ENCODE measurements at regions not wholly inside any gene's neighbourhood (a gene's known extent, or its start where the extent isn't known, plus 50 kb on each side); places are given as distances from the start of the nearest gene placed in this dataset.
A peak's percentile ranks its signal among the peaks of the same experiment; 100 is the strongest.

GRCh38 chr2:3129867-3130266 is 247.8 kb downstream of the EIPR1 start:
- Histone ChIP-seq H3K4me3 (no peak overlapping the region), H3K4me1 (no peaks in the 10 kb centered on the region), H3K36me3 (no peaks in the 10 kb centered on the region), H3K27ac (no peak overlapping the region), H3K9me3 (no peaks in the 10 kb centered on the region), H3K27me3 (no peaks in the 10 kb centered on the region)
- ATAC-seq, result no peak
- TF ChIP-seq CTCF (IDR thresholded peaks at IDR 0.05), result no peak
- TF ChIP-seq POLR2A (IDR thresholded peaks at IDR 0.05), result no peak
- intact Hi-C loops (cut with DNase I), result no loop called here
- peak in 2 of 3 donors; percentile 12 to 34 for DNase-seq
- WGBS (ENCODE audit: insufficient coverage, low coverage, low lambda C conversion rate, missing lambda C conversion rate), result 75% methylated on average over 2 of the region's 6 CpGs

- no peak for ATAC-seq
- H3K4me3 ChIP-seq, result no peak overlapping the region
- intact Hi-C loops (cut with DNase I), result no loop called here
- no peaks in the 10 kb centered on the region for H3K27me3 ChIP-seq
- no peak for DNase-seq
- TF ChIP-seq POLR2A (IDR thresholded peaks at IDR 0.05) (no peak), CTCF (IDR thresholded peaks at IDR 0.05) (no peak)
- no peaks in the 10 kb centered on the region for H3K4me1 ChIP-seq
- H3K36me3 ChIP-seq, result no peaks in the 10 kb centered on the region
- H3K27ac ChIP-seq, result no peak overlapping the region
- H3K9me3 ChIP-seq, result no peaks in the 10 kb centered on the region
- 95% methylated on average over 6 of the region's 7 CpGs for WGBS (ENCODE audit: insufficient coverage, low coverage, low lambda C conversion rate, missing lambda C conversion rate)
Measured at GRCh38 chr2:3128786-3129185, 248.8 kb downstream of the EIPR1 start.

GRCh38 chr2:3127710-3128109 is 249.9 kb downstream of the EIPR1 start:
- Histone ChIP-seq H3K4me3 (no peak overlapping the region), H3K4me1 (no peaks in the 10 kb centered on the region), H3K27me3 (no peaks in the 10 kb centered on the region), H3K27ac (no peak overlapping the region), H3K9me3 (no peaks in the 10 kb centered on the region), H3K36me3 (no peaks in the 10 kb centered on the region)
- DNase-seq, result peak in 2 of 3 donors; percentile 24 to 25
- WGBS (ENCODE audit: insufficient coverage, low coverage, low lambda C conversion rate, missing lambda C conversion rate), result 42% methylated on average over 5 of the region's 5 CpGs
- no peak for TF ChIP-seq CTCF (IDR thresholded peaks at IDR 0.05)
- TF ChIP-seq POLR2A (IDR thresholded peaks at IDR 0.05), result no peak
- intact Hi-C loops (cut with DNase I), result no loop called here
- ATAC-seq, result no peak

- DNase-seq, result peak in 1 of 3 donors; percentile 42
- peak; percentile 60 to 75 (median 65) for ATAC-seq
- H3K4me3 ChIP-seq, result no peak overlapping the region
- H3K4me1 ChIP-seq, result no peaks in the 10 kb centered on the region
- no peaks in the 10 kb centered on the region for H3K9me3 ChIP-seq
- TF ChIP-seq POLR2A (IDR thresholded peaks at IDR 0.05) (no peak), CTCF (IDR thresholded peaks at IDR 0.05) (no peak)
- H3K27me3 ChIP-seq, result no peaks in the 10 kb centered on the region
- 67% methylated on average over 11 of the region's 23 CpGs for WGBS (ENCODE audit: insufficient coverage, low coverage, low lambda C conversion rate, missing lambda C conversion rate)
- H3K36me3 ChIP-seq, result no peaks in the 10 kb centered on the region
- no peak overlapping the region for H3K27ac ChIP-seq
- intact Hi-C loops (cut with DNase I), result no loop called here
Measured at GRCh38 chr2:3126911-3127621, 250.6 kb downstream of the EIPR1 start.

Measured in right lobe of liver (tissue), 6 donors.